C4-2B (cell line): ENCODE measurements at regions not wholly inside any gene's neighbourhood (a gene's known extent, or its start where the extent isn't known, plus 50 kb on each side); places are given as distances from the start of the nearest gene placed in this dataset.

Source experiments
- H3K27ac ChIP-seq: fragments of 450-650 bp; 2 replicates; pipeline ENCODE4 v1.5.1; 2017
- ZFX ChIP-seq: fragments of 450-650 bp; IDR thresholded peaks from 2 replicates; pipeline ENCODE4 v1.6.1; 2017
- TF ChIP-seq, protein P1 (sequence below): fragments of 450-650 bp; conservative IDR thresholded peaks from 2 replicates; pipeline ENCODE4 v1.5.1; 2017; ENCODE audit warnings: mild to moderate bottlenecking

DNA sequence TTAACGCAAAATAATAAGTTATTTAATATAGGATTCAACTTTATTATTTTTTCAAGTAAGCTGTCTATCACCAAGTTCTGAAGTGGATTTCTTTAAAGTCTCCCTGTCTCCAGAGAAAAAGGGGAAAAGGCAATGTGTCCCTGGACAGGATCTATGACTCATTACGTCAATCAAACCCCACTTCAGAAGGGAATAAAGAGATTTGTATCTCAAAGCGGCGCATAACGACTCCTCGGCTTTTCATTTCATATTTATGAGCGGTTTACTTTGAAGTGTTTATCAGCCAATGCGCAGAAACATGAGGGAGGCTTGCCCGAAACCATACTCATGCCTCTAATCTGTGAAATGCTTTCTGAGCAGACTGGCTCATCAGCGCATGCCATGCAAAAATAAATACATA is 938.6 kb upstream of the WWC1 start:
- TF ChIP-seq, protein P1, sequence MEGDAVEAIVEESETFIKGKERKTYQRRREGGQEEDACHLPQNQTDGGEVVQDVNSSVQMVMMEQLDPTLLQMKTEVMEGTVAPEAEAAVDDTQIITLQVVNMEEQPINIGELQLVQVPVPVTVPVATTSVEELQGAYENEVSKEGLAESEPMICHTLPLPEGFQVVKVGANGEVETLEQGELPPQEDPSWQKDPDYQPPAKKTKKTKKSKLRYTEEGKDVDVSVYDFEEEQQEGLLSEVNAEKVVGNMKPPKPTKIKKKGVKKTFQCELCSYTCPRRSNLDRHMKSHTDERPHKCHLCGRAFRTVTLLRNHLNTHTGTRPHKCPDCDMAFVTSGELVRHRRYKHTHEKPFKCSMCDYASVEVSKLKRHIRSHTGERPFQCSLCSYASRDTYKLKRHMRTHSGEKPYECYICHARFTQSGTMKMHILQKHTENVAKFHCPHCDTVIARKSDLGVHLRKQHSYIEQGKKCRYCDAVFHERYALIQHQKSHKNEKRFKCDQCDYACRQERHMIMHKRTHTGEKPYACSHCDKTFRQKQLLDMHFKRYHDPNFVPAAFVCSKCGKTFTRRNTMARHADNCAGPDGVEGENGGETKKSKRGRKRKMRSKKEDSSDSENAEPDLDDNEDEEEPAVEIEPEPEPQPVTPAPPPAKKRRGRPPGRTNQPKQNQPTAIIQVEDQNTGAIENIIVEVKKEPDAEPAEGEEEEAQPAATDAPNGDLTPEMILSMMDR, result no peak
- no peak for TF ChIP-seq ZFX
- H3K27ac ChIP-seq, result no peak overlapping the region

DNA sequence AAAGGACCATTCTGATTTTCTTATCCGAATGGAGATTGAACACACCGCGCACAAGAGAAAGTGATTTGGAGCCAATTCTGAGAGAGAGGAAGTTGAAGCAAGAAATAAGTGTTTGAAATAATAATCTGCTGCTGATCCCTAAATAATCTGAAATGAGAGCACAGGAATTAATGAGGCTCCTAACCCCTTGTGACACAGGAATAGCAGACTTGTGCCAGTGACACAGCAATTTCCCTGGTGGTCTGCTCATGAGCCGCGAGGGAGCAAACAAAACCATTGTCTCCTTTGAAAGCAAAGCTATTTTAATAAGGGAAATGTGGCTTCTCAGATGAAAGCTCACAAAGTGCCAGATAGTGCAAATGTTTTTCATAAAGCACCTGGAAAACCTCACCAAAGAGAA is 936.1 kb upstream of the WWC1 start:
- no peak overlapping the region for H3K27ac ChIP-seq
- TF ChIP-seq, protein P1, result no peak
- no peak for TF ChIP-seq ZFX

- H3K27ac ChIP-seq, result no peak overlapping the region
- no peak for TF ChIP-seq ZFX
- TF ChIP-seq, protein P1, result no peak
Observed at GRCh38 chr5:167356374-167356773, 935.1 kb upstream of the WWC1 start.

DNA sequence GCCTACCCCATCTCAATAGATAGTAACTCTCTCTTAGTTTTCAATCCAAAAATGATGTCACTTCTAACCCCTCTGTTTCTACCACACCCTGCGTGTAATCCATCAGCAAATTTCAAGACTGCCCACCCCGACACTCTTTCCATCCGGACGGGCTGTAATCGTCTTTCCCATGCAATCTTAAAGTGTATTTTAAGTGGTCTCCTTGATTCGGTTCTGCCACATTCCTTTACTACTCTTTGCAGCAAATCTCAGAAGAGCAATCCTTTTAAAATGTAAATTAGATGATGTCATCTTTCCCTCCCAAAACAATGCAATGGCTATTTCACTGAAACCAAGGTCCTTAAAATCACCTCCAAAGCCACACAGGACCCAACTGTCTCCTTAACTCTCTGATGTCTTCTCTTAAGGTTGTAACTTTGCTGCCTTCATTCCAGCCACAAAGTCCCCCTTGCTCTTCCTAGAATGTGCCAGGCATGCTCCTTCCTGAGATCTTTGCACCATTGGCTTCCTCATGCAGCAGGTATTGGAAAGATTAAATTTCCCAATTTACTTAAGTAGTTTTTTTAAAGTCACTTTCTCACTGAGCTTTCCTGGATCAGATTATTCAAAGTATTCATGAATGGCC is 932.5 kb upstream of the WWC1 start:
- TF ChIP-seq ZFX, result no peak
- no peak overlapping the region for H3K27ac ChIP-seq

DNA sequence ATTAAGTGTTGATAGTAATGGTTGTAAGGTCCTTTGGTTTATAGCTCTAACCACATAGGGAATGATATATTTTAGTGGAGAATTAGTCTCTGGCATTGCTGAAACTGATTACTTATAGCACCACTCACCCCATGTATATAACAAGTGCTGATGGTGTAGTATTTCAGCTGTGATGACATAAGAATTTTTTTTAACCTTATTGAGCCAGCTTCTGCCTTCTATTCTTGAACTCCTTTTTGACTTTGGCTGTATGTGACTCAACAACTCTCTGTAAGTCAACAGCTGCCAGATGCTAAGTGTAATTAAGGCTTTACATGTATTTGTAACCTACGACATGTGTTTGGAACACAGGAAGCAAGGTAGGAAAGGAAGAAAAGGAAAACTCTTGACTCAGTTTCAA is 929.6 kb upstream of the WWC1 start:
- TF ChIP-seq ZFX, result no peak
- TF ChIP-seq, protein P1, result no peak

GRCh38 chr5:167363065-167363464 is 928.4 kb upstream of the WWC1 start:
- no peak overlapping the region for H3K27ac ChIP-seq

More for the DNA sequence above, 929.6 kb upstream of the WWC1 start:
- no peak overlapping the region for H3K27ac ChIP-seq

DNA sequence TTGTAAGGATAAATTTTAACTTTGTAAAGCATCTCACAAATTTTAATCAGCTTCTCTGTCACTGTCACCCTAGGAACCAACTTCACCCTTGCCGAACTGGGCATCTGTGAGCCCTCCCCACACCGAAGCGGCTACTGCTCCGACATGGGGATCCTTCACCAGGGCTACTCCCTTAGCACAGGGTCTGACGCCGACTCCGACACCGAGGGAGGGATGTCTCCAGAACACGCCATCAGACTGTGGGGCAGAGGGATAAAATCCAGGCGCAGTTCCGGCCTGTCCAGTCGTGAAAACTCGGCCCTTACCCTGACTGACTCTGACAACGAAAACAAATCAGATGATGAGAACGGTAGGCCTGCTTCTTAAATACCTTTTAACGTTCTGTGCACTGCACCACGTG is 916.3 kb upstream of the WWC1 start:
- no peak overlapping the region for H3K27ac ChIP-seq
- TF ChIP-seq ZFX, result no peak
- TF ChIP-seq, protein P1, result no peak

More at GRCh38 chr5:167363065-167363464, 928.4 kb upstream of the WWC1 start:
- TF ChIP-seq, protein P1, result no peak
- no peak for TF ChIP-seq ZFX
